HG03097 (cell line): ENCODE measurements at regions not wholly inside any gene's neighbourhood (a gene's known extent, or its start where the extent isn't known, plus 50 kb on each side); places are given as distances from the start of the nearest gene placed in this dataset.
"Not testable (repeated sequence)": the region's sequence is repeated elsewhere in the genome, so short reads cannot be mapped to it uniquely, and the experiment has no call there.

Experiments
- ATAC-seq: cut with Tn5 transposase; IDR thresholded peaks from one replicate; pipeline ENCODE4 v1.9.1; 2021; ENCODE audit not compliant: unreplicated experiment, low FRiP score

DNA sequence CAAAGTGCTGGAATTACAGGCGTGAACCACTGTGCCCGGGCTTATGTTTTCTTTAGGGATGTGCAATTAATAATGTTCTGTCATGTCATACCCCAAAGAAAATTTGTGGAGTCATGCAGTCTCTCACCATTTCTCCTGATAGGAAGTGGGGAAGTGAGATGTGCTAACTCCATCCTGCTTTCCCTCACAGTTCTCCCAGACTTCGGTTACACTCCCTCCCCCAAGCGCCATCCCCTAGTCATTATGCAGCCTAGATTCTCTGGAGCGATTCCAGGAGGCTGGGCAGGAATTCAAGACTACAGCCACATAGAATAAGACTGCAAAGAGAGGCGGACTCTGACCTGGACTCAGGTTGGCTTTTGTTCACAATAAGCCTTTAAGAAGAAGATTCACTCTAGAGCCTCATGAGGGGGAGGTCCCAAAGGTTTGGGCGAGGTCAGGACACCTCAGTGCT lies 271.4 kb downstream of the ALDH8A1 start:
- no peak for ATAC-seq

DNA sequence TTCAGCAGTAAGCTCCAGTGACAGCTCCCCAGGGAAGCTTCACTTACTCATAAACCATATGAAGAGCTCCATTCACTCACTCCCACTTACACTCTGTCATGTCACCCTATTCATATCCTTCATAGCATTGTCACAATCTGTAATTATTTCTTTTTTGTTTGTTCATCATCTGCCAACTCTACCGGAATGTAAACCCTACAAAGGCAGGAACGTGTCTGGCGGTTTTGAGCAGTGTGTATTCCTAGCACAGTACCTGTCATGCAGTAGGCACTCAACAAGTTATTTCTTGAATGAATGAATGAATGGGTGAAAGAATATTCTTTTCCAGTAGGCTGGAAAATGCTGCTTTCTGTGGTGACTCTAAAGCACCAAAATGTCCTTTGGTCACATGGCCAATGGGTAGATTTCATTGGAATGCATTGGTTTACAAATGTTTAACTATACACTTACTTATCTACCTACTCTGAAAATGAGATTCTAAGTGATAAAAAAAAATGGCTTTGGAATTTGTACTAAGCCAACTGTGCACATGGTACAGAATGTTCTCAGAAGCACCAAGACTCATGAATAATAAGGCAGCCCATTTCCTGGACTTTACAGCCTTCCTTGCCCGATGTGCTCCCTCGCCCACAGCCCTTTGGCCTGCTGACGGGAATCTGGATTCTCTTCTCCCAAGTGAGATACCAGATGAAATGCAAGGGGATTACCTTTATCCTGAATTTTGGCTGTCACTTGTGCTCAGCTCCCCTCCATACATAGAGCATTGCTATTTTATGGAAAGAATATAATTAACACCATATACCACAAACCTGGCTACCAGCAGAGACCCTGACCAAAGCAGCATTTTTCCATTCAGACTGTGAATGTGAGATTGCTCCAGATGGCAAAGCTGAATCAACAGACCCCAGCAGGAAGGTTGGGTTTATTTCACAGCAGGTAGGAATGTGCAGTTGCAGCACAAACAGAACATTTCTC lies 273.3 kb downstream of the ALDH8A1 start:
- ATAC-seq: no peak

DNA sequence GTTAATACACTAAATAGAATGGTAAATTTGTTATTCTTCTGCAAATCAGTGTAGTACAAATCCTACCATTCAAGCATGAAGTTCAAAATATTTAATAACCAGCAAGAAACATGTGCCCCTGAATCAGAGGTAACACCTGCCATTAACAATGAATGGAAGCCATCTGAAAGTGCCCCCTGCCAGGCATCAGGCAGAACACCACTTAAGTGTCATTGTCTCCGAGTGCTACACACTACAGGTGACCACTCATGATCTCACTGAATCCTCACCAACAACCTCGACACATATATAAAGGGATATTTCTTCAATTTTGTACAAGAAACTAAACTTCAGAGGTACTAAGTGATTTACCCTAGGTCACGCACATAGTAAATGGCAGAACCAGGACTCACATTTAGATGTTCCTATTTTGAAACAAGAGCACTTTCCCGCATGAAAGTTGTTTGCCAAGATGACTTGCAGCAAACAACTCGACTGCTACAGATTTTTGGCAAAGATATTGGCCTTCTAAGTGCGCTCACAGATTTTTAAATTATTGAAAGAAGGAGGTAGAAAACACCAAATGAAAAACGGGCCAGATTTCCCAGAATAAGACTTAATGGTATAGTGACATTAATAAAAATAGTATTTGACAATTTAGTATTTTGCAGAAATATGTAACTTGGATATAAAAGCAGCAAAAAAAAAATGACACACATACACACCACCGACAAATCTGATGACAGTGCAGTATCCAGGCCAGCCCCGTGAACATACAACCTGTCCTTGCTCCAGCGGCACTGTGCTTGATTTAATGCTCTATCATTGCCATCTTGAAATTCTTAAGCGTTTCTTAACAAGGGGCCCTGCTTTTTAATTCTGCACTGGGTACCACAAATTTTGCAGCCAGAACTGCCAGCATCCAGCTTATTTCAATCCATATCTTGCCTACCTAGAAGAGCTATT lies 274.5 kb downstream of the ALDH8A1 start:
- ATAC-seq: no peak

DNA sequence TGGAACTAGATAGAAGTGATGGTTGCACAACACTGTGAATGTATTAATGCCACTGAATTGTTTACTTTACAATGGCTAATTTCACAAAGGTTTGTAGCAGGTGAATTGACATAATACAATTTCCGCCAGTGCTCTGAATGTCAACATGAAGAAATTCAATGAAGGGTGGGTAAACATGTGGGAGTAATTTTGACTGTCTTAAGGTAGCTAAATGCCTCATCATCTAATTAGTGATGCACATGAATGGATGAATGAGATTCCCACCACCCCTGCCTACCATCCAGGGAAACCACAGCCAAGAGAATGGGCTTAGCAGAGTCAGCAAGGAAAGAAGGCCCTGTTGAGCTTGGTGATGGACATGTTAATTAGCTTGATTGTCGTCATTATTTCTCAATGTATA lies 275.3 kb downstream of the ALDH8A1 start:
- no peak for ATAC-seq

DNA sequence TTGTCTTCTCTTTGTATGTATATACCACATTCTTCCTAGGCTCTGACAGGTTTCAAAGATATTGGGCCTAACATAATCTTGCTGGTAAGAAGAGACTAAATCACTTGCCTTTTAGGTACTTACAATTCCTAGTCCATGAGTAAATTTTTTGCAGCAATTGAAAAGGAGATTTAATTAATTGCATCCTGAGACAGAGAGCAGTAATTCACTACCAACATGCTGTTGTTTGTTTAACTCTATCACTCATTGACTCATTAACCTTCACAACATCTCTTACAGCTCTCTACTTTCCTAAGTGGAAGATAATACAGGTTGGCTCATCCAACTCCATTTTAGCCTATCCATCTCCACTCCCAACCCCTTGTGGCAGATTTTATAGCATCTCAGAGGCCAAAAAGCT lies 280.4 kb downstream of the ALDH8A1 start:
- no peak for ATAC-seq

DNA sequence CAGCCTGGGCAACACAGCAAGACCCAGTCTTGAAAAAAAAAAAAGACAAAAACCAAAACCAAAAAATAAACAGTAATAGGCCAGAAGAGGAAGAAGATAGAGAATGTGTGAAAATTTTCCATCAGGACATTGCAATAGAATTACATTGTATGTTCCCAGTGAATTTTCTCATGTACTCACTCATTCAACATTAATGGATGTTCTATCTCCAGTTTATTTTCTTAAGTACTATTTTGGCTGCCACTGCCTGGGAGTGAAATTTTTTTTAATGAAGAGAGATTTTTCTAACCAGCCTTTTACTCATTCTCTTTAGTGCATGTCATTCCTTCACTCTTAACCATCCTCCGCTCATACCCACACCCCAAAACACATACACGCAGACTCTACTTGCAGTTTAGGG lies 282.8 kb downstream of the ALDH8A1 start:
- no peak for ATAC-seq

DNA sequence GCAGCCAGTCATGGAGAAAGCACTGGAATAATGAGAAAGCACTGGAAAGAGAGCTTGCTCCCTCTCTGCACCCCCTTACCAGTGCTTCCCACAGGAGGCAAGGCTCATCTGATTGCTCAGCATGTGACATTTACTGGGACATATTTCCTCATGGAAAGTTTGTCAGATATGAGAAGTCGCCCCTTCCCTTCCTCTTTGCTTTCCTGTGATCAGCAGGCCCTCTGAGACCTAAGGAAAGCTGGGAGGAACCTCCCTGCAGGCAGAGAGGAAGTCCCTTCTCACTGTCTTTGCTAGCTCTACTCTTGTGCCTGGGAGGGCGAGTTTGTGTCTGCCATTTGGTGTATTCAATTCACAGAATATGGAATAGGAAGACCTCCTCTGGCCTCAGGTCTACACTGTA lies 283.8 kb downstream of the ALDH8A1 start:
- no peak for ATAC-seq

DNA sequence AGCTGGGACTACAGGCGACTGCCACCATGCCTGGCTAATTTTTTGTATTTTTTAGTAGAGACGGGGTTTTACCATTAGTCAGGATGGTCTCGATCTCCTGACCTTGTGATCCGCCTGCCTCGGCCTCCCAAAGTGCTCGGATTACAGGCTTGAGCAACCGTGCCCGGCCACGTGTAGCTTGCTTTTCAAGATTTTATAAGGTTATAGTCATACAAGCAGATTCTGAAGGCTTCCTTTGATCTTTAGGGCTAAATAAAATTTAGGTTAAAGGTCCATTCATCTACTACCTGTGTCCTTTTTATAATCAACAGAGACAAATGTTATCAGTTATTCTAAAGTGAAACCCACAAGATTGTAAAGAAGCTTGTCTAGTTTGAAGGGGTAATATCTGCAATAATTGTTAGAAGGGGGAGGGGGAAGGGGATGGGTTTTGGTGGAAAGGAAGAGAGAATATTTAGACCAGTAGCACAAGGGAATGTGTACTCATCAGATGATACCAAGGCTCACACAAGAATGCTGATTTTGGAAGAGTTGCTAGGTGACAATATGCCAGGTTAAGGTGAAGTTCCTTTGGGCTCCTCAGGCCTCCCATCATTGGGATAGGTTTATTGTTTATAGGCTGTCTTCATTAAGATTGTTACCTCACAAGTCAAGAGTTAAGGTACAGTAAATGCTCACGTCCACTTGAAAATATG lies 284.7 kb downstream of the ALDH8A1 start:
- no peak for ATAC-seq

DNA sequence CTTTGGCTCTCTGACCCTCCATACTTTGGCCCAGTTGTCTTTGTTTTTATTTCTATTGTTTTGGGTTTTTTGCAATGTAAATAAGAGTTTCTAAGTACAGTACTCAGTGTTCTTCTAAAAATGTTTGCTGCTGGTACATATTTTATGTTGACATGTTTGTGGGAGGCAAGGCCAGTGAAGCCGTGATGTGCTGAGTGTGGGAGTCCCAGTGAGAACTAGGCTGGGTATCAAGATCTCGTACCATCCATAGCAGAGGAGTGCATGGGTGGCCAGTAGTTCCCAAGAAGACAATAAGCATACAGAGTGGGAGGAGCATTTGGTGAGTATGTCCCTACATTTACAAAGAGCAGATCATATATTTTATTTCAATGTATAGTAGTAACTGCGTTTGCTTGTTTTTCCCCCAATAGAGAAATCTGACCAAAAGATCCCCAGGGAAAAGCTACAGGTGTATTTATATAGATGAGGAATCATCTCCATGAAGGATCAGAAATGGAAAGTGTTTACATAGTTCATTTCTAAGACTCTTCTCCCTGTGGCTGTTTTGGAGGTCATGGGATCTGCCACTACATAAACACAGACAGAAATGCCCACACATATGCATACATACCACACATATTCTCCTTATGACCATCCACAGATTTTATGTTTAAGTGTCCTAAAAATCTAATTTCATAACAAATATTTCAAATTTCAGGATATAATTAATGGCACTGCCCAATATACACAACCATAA lies 285.9 kb downstream of the ALDH8A1 start:
- ATAC-seq: no peak

DNA sequence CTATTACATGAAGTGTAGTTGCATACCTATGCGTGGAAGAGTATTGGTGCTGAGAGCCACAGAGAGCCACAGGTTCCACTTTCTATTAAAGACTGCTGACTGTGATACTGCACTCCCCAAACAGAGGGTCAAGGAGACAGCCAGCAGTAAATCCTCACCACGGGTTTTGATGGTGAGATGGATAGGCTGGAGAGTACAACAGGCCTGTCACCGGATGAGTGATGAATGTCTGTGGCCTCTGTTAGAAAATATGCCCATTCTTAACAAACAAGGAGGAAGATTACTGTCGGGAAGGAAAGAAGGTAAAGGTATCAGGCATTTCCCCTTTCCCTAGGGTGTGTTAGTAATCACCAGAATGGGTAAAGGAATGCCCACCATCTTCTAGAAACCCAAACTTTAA lies 286.5 kb downstream of the ALDH8A1 start:
- ATAC-seq: no peak

DNA sequence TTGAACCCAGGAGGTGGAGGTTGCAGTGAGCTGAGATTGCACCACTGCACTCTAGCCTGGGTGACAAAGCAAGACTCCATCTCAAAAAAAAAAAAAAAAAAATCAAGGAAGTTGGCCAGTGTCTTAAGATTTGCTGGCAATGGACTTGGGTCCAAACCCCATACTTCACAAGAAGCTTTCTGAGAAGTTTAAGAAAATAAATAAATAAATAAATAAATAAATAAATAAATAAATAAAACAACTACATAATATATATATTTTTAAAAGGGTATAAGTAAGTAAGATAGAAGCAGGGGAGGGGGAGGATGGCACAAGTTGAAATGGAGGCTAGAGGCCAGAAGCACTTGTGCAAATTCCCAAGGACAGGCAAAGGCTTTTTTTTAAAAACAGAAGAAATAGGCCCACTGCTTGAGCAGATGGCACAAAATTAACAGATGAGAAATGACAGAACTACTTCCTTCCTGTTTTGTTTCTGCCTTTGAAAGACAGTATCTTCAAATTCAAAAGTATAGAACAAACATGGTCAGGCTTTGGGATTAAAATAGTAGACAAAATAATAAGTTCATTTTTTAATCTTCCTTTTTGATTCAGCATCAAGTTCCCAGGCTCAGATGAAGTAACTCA lies 287.7 kb downstream of the ALDH8A1 start:
- ATAC-seq: no peak

DNA sequence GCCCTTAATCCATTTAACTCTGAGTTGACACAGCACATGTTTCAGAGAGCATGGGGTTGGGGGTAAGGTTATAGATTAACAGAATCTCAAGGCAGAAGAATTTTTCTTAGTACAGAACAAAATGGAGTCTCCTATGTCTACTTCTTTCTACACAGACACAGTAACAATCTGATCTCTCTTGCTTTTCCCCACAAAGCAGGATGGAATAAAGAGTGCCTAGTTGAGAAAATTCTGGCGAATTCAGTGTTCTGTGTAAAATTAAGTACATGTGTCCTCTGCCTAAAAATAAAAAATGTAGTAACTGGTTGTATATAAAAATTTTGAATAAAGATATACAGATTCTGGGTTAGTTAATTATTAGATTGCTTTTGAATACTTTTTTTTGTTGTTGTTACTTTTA lies 290.0 kb downstream of the ALDH8A1 start:
- not testable (repeated sequence) for ATAC-seq

DNA sequence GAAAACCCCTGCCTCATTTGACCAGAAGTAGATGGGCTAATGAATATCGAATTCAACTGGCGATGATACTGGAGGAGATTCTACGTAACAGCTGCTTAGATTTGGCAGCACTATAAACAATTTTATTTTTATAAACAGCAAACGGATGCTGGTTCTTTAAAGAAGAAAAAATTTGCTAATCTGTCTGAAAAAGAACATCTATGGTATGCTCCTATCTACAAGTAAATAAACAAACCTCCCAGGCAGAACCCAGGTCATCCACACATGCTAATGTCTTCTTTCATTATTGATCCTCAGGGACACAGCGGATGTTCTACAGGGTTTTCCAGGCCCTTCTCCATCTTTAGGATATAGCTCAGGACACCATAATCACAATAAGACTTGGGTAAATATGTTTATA lies 291.3 kb downstream of the ALDH8A1 start:
- ATAC-seq: no peak

DNA sequence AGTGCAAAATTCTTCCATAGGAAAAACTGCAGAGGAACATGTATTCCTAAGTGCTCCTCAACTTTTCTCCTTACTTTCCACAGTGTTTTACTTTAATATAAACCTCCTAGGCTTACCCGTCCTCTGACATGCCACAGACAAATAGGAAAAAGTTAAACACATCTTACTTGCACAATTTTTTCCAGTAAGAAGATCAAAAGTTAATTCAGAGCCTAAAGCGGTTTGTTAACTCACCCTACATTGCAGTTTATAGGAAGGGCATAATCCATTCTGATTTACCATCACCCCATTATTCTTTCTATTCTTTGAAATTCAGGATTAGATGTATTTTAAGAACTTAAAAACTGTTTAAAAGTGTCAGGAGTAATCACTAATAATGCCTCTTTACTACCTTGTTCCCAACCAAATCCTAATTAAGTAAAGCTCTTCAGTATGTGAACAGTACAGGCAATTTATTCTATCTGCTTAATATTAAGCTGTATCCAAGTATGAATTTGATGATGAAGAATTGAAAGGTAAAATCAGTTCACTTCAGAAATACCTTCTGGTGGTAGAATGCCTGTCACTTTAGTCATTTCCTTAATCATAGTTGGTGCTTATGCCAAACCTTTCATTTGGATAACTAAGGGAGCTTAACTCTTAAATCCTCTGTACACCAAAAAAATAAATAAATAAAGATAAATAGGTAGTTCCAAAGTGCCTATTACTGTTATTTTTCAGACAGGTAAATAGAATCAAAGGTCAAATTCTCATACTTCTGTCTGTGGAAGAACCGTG lies 292.0 kb downstream of the ALDH8A1 start:
- ATAC-seq: no peak

DNA sequence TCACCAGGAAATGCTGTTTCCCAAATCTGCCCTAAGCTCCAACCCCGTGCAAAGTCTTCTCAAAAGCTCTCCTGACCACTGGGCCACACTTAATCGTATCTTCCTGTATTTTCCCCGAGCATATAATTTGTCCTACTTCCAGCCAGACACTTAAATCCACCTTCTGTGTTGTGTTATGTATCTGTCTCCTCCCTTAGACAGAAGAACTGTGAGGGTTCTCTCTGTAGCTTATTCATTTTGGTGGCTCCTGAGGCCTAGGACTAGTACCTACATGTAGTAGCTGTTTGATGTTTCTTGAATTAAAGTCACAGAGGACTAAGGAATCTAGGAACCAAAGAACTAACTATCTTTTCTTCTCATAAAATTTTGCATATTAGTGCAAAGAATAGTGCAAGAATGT lies 292.6 kb downstream of the ALDH8A1 start:
- no peak for ATAC-seq

DNA sequence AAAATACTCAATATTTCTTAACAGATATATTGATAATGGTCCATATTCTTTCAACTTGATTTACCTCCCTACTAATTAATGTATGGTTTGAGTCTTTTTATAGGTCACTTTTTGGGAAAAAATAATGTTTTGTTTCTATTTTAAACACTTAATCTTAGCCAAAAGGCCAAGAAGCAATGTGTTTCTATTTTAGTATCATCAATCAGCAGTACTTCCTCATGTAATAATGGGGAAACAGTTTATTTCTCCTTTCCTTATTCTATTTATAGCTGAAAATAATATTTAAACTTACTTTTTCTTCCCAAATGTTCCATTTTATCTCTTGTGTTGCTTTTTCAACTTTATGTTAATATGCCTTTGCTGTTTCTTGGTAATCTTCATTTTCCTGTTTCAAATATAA lies 295.1 kb downstream of the ALDH8A1 start:
- ATAC-seq: no peak

DNA sequence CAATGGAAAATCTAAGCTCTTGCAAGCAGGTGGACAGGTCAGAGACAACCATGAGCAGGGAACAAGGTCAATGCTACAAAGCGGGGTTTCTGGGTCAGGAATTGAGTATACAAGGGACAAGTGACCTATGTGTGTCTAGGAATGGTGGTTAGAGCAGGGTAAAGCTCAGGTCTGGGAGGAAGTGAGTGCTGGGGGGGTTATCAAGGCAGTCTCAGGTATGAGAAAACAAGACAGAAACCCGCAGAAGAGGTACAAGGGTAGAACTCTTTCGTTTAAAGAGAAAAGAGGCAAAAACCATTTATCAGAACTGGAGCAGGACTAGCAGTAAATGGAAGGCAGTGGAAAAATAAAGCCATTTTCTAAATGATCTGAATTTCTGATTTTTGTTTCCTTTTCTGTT lies 298.4 kb downstream of the ALDH8A1 start:
- no peak for ATAC-seq

DNA sequence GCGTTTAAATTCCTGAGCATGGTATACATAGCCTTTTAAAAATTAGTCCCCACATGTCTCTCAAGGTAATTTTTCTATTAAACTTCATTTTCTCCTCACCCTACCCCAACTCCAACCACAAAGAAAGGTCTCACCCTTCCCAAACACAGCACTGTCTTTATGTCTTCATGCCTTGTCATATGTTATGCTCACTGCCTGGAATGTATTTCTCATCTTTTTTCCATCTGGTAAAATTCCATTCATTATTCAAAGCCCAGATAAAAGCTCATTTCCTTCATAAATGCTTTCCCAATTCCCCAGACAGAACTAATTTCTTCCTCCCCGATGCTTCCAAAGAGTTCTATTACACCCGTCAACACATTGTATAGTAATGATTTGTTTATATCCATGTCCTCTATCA lies 302.0 kb downstream of the ALDH8A1 start:
- no peak for ATAC-seq

DNA sequence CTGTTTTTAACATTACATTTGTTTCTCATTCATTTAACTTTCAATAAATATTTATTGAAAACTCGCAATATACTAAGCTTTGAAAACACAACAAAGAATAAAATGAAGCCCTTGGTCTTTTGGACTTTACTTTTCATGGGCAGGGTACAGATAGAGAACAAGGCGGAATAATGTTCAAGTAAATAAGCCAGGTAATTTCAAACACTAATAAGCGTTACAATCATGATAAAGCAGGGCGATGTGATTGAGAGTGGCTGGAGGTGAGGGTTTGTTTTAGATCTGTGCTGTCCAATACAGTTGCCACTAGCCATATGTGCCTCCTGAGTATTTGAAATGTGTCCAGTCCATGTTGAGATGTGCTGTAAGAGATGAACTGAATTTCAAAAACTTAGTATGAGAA lies 307.1 kb downstream of the ALDH8A1 start:
- no peak for ATAC-seq
